ENCODE measurements at regions not wholly inside any gene's neighbourhood (a gene's known extent, or its start where the extent isn't known, plus 50 kb on each side); places are given as distances from the start of the nearest gene placed in this dataset.

- TF ChIP-seq, protein P1, sequence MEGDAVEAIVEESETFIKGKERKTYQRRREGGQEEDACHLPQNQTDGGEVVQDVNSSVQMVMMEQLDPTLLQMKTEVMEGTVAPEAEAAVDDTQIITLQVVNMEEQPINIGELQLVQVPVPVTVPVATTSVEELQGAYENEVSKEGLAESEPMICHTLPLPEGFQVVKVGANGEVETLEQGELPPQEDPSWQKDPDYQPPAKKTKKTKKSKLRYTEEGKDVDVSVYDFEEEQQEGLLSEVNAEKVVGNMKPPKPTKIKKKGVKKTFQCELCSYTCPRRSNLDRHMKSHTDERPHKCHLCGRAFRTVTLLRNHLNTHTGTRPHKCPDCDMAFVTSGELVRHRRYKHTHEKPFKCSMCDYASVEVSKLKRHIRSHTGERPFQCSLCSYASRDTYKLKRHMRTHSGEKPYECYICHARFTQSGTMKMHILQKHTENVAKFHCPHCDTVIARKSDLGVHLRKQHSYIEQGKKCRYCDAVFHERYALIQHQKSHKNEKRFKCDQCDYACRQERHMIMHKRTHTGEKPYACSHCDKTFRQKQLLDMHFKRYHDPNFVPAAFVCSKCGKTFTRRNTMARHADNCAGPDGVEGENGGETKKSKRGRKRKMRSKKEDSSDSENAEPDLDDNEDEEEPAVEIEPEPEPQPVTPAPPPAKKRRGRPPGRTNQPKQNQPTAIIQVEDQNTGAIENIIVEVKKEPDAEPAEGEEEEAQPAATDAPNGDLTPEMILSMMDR (IDR thresholded peaks at IDR 0.05): no peak
- TF ChIP-seq POLR2A (IDR thresholded peaks at IDR 0.05): no peak
Measured at GRCh38 chr9:119662329-119662728, 293.1 kb upstream of the BRINP1 start.
